Peyer's patch (tissue), 4 donors: ENCODE measurements at regions not wholly inside any gene's neighbourhood (a gene's known extent, or its start where the extent isn't known, plus 50 kb on each side); places are given as distances from the start of the nearest gene placed in this dataset.

Experiments used
- CTCF ChIP-seq, 6 experiments: fragments of 450-650 bp in 4 of 6; fragments of 200-600 bp in 2 of 6; sonication (generic) in 1 of 6; IDR thresholded peaks; one replicate each; pipeline ENCODE4 v1.5.1; 2017 to 2019; ENCODE audit warnings: antibody characterized with exemption in 6 of 6, mild to moderate bottlenecking in 3 of 6, moderate library complexity in 1 of 6
- POLR2A ChIP-seq, 2 donors: fragments of 450-650 bp; IDR thresholded peaks; one replicate each; pipeline ENCODE4 v1.5.1; 2017; ENCODE audit warnings: antibody characterized with exemption in 2 of 2, mild to moderate bottlenecking in 2 of 2, moderate library complexity in 2 of 2

- TF ChIP-seq CTCF (IDR thresholded peaks at IDR 0.05) (no peak), POLR2A (IDR thresholded peaks at IDR 0.05) (no peak)
Measured at GRCh38 chr15:69656271-69657030, 203.8 kb downstream of the RPLP1 start.
